Activated CD4-positive, alpha-beta T cell treated with anti-CD3 and anti-CD28 coated beads for 1 hour (primary cell): ENCODE measurements at regions not wholly inside any gene's neighbourhood (a gene's known extent, or its start where the extent isn't known, plus 50 kb on each side); places are given as distances from the start of the nearest gene placed in this dataset.

Experiments used
- DNase-seq: peaks from one replicate; pipeline ENCODE4 v3.0.0-alpha.2; 2020

DNA sequence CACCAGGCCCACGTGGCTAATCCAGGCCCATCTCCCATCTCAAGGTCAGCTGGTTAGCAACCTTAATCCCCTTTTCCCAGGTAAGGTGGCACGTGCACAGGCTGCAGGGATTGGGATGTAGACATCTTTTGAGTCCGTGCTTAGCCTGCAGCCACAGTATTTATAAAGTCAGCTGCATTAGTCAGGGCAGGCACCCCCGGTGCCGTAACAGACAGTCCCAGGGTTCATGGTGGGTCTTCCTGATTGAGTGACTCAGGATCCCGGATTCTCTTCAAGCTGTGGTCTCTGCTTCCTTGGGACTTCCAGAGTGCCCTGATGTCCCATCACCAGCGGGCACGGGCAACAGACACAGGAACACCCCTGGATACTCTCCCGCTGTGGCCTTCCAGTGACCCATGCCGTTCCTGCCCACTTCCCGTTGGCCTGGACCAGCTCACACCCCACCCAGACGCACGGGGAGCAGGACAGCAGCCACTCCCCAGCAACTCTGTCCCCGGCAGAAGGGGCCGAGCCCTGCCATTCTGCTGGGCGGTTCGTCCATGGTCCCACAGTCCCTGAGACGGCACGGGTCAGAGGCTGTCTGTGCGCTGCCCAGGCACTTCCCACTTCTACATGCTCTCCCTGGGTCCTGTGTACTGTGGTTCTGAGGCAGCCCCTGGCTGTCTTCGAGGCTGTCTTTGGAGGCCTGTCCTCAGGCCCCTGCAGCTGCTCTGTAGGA lies 248.6 kb upstream of the GSE1 start:
- DNase-seq: no peak

DNA sequence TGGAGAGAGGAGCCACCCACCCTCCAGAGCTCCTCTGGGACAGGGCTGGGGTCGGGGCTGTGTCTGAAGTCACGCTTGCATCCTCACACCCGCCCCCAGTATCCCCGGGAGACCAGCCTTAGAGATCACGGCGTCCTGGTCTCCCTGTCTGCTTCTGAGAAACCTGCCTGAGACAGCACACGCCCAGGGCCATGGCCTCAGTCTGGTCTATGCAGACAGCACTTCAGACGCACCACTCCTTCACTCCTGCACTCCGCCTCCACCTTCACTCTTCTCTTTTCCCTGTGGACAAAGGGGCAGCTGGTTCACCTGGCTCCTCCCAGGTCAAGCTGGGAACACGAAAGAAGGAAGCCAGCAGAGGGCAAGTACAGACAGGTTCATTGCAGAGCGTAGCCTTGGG lies 248.0 kb upstream of the GSE1 start:
- no peak for DNase-seq

DNA sequence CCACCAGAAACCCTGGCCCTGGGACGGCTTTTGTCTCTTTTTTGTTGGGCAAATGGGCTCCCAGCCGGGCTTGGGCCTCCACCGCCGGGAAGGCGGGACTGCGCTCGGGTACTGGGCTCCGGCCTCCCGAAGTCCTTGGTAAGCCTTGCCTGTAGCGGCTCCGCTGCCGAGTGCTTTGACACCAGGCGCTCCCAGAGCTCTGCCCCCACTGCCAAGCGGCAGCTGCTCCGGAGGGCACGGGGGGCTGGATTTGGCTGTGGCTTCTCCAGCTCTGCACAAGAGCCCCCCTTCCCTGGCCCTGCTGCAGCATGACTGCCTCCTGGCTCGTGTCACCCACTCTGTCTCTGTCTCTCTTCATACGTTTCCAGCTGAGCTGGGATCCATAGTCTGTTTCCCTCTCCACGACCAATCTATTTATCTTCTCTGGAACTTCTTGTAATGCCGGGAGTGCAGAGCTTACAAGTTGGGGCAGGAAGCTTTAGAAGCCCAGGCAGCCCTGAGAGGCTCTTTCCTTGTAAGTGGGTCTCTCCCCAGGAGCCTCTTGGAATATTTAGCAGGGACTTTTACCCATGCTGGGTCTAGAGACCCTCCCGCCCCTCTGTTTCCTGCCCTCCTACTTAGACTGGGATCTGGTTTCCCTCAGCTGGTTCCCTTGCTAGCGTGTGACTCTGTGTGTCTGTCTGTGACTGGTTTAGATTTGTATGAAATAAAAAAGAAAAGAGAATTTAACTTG lies 246.9 kb upstream of the GSE1 start:
- no peak for DNase-seq

- no peak for DNase-seq
Observed at GRCh38 chr16:85367485-85367884, 245.6 kb upstream of the GSE1 start.

DNA sequence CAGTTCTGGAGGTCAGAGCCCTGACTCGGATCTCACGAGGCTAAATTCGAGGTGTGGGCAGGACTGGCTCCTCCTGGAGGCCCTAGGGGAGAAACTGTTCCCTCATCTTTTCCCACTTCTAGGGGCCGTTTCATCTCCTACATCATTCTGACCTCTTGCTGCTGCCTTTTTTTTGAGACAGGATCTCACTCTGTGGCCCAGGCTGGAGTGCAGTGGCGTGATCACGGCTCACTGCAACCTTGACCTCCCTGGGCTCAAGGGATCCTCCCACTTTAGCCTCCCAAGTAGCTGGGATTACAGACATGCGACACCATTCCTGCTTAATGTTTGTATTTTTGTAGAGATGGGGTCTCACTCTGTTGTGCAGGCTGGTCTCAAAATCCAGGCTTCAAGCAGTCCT lies 244.1 kb upstream of the GSE1 start:
- no peak for DNase-seq

- peak; percentile 19 for DNase-seq
Observed at GRCh38 chr16:85369741-85370528, 243.2 kb upstream of the GSE1 start.

DNA sequence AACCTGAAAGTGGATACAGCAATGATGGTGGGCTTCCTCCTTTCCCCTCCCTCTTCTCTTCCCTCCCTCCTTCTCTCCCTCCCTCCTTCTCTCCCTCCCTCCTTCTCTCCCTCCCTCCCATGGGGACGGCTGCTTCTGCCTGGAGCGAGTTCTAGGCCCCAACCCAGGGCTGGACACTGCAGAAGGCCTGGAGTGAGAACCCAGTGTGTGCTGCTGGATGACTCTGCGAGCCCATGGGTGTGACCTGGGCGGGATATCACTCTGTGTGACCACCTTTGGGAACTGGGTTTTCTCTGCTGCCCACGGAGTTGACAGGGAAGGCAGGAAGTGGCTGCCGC lies 242.6 kb upstream of the GSE1 start:
- DNase-seq: no peak

DNA sequence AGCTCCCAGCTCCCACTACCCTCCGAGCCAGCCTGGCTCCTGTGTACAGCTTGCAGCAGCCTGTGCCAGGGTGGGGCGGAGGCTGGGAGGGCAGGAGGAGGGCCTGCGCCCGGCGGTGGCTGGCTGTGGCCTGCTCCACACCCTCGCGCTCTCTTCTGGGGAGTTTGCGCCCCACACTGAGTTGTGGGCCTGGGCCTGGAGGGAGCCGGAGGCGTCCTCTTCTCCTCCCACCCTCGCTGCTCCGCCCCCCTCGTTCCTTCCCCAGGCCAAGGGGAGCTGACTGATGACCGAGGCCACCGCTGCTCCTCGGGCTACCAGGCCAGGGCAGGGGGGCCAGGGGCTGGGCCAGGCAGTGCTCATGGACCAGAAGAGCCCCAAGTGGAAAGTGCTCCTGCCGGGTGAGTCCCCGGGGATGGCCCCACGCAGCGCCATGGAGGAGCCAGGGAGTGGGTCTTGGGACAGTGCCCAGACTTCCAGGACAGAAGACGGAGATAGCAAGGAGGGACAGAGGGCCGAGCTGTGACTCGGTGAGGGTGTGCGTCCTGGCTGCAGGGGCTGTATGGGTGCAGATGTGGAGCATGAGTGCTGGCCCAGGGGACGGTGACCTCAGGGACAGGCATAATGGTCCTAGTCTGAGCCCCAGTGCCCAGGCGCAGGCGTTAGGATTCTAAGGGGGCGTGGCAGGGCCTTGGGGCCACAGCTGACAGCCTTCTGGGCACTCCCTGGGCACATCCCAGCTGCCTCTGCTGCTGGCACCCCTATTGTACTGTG lies 242.1 kb upstream of the GSE1 start:
- no peak for DNase-seq

GRCh38 chr16:85371948-85372347 lies 241.2 kb upstream of the GSE1 start:
- no peak for DNase-seq

DNA sequence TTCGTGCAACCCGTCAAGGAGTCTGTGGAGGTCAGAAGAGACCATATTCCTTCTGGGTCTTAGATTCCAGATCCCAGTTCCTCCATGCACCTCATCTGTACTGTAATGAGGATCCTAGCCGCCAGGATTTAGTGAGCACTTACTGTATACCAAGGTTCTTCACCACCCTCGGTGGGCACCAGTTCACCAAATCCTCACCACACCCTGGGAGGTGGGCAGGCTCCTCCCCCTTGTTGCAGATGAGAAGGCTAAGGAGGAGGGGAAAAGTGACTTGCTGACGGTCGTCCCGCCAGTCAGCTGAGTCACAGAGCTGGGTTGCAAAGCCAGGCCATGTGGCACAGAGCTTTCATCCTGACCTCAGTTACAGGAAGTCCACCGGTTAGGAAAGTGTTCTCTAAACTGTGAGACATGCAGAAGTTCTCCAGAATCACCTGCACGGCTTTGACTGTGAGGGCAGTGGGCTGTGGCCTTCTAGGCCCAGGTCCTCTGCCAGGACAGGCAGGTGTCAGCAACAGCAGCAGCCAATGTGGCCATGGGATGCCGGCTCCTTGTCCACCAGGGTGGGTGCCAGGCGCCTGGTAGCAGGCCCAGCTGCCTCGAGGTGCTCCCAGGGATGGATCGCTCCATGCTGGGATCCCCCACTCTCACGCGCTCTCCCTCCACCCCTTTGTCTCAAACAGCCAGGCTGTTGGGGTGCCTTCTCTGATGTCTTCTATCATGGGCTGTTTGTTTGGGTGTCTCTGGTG lies 240.3 kb upstream of the GSE1 start:
- no peak for DNase-seq

- no peak for DNase-seq
Observed at GRCh38 chr16:85373741-85374570, 239.2 kb upstream of the GSE1 start.

- no peak for DNase-seq
Observed at GRCh38 chr16:85374571-85374872, 238.6 kb upstream of the GSE1 start.

- DNase-seq: no peak
Observed at GRCh38 chr16:85375282-85375681, 237.8 kb upstream of the GSE1 start.

- DNase-seq: no peak
Observed at GRCh38 chr16:85376292-85377095, 236.6 kb upstream of the GSE1 start.

- no peak for DNase-seq
Observed at GRCh38 chr16:85377388-85378144, 235.6 kb upstream of the GSE1 start.

DNA sequence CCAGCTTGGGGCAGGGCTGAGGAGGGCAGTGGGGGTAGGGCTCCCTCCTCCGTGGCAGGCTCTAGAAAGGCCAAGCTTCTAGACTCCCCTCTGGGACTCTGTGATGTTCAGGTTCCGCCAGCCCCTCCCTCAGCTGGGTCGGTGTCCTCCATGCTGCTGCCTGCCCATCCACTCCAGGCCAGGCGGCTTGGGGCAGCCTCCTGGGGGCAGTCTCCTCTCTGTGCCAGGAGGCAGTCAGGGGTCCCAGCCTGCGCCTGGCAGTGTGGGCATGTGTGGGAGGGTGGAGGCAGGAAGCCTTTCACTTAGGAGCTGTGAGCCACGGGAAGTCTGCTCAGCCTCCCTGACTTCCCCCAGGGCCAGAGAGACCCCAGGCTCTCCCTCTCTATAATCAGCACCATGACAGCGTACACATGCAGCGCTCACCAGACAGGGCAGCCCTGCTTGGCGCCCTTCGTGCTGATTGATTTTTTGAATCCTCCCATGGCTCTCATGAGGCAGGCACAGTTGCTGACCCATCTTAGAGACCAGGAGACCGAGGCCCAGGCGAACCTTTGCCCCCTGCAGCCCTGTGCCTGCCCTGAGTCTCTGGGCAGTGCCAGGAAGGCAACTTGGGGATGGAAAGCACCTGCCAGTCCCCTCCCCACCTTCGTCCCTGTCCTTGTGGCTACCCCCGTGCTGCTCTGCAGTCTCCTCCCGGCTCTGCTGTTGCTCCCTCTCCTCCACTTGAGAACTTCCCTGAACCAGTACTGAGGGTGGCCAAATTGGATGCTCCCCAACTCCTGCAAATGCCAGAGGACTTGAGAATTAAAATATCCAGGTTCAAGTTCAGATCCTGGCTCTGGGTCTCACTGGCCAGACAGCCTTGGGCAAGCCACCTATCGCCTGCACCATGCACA lies 234.7 kb upstream of the GSE1 start:
- DNase-seq: no peak

DNA sequence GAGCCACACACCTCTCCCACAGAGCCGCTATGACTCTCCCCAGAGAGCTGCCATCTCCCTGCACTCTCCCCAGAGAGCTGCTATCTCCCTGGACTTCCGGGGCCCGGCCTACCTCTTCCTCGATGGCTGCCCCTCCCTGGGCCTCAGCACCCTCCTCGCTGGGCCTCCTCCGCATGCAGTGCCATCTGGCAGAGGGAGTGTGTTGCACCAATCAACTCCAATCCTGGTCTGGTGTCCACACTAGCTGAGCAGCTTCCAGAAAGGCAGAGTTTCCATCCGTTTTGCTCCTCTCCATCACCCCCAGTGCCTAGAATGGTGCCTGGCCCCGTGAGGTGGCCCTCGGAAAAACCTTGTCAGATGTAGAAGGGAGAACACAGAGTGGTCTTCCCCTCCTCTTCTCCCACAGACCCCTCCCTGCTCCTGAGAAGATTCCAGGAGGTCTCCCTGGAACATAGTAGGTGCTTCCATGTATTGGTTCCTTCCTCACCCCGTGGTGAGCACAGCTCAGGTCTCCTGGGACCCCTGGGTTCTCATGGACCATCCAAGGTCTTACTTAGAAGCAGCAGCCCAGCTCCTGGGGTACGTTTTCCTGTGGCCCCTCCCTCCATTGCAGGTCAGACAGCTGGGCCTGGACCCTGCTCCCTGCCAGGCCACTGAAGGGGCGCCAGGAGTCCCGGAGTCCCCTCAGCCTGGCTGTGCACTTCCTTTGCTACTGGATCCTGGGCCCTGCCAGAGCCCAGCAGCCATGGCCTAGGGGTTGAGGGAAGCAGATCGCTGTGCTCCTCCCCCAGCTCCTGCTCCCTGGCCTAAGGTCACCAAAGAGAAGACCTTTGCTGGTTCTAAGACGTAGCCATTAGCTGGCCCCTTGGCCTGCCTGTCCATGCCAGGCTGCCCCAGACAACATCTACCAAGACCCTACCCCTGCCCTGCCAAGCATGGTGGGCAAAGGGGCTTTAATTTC lies 233.8 kb upstream of the GSE1 start:
- no peak for DNase-seq

- DNase-seq: no peak
Observed at GRCh38 chr16:85380002-85380395, 233.1 kb upstream of the GSE1 start.
